Activated CD8-positive, alpha-beta T cell treated with anti-CD3 and anti-CD28 coated beads, Interleukin-2, amount 10 ng/mL, durations not matched to agents 7 days and 5 days (primary cell): ENCODE measurements at regions not wholly inside any gene's neighbourhood (a gene's known extent, or its start where the extent isn't known, plus 50 kb on each side); places are given as distances from the start of the nearest gene placed in this dataset.

Experiments used
- ATAC-seq: fragments of 150-1000 bp; cut with Tn5 transposase; one replicate; pipeline ENCODE4 v1.10.0; 2021; ENCODE audit warnings: moderate library complexity
- CTCF ChIA-PET: fragments of 350-600 bp; sonication (Branson Sonifier 250); formaldehyde crosslinking; loops from one replicate; lab custom pipeline; 2021; ENCODE audit warnings: antibody characterized with exemption; lab: Charles Lee
- POLR2A ChIA-PET: fragments of 350-600 bp; sonication (Branson Sonifier 250); formaldehyde crosslinking; loops from one replicate; lab custom pipeline; 2021; ENCODE audit warnings: antibody characterized with exemption; lab: Charles Lee
- DNase-seq: peaks from one replicate; pipeline ENCODE4 v3.0.0-alpha.2; 2020
- H3K27ac Mint-ChIP-seq: one replicate; pipeline ENCODE4 v1.8.0; 2021; ENCODE audit warnings: mild to moderate bottlenecking, mixed read lengths
- H3K27me3 Mint-ChIP-seq: one replicate; pipeline ENCODE4 v1.8.0; 2021; ENCODE audit warnings: low read depth, mixed read lengths
- H3K36me3 Mint-ChIP-seq: one replicate; pipeline ENCODE4 v1.8.0; 2021; ENCODE audit warnings: low read depth, mixed read lengths
- H3K4me1 Mint-ChIP-seq: one replicate; pipeline ENCODE4 v1.8.0; 2021; ENCODE audit warnings: low read depth, mixed read lengths
- H3K4me3 Mint-ChIP-seq: one replicate; pipeline ENCODE4 v1.8.0; 2021; ENCODE audit warnings: mild to moderate bottlenecking, mixed read lengths
- H3K9me3 Mint-ChIP-seq: one replicate; pipeline ENCODE4 v1.8.0; 2022; ENCODE audit warnings: mixed read lengths; ENCODE audit not compliant: insufficient read depth

DNA sequence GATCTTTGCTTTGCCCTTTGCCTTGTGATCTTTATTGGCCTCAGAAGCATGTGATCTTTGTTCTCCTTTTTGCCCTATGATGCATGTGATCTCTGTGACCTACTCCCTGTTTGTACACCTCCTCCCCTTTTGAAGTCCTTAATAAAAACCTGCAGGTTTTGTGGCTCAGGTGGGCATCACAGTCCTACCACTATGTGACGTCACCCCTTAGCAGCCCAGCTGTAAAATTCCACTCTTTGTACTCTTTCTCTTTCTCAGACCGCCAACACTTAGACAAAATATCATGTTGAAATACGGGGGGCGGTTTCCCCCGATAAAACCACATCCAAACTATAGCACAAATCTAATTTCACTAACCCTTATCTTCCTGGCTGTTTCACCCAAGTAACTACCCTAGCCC lies 76.7 kb upstream of the RAPGEF4 start:
- no peaks in the 10 kb centered on the region for H3K36me3 Mint-ChIP-seq
- H3K27me3 Mint-ChIP-seq = no peaks in the 10 kb centered on the region
- CTCF ChIA-PET = no interaction called here
- H3K9me3 Mint-ChIP-seq = peaks cover 11% of the 10 kb centered on the region
- ATAC-seq (no peak), DNase-seq (no peak)
- H3K4me1 Mint-ChIP-seq = no peaks in the 10 kb centered on the region
- no peak overlapping the region for H3K4me3 Mint-ChIP-seq
- no peak overlapping the region for H3K27ac Mint-ChIP-seq
- POLR2A ChIA-PET = no interaction called here

DNA sequence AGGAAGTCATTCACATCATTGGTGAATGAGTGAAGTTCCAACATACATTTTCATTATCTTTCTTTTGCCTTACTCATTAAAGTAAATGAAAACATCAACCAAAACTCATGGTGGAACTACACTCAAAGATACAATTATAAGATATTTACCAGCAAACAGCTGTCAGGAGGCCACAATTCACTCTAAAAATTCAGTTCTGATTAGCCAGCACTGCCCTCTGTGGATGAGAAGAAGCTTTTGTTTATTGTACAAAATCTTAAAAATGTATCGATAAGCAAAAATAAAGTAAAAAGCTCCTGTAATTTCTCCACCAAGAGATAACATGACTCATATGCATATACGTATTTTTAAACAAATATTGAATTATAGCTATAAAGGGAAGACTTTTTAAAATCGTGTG lies 73.5 kb upstream of the RAPGEF4 start:
- Mint-ChIP-seq H3K4me1 (no peaks in the 10 kb centered on the region), H3K27me3 (no peaks in the 10 kb centered on the region), H3K9me3 (peaks cover 14% of the 10 kb centered on the region), H3K36me3 (no peaks in the 10 kb centered on the region), H3K27ac (no peak overlapping the region), H3K4me3 (no peak overlapping the region)
- POLR2A ChIA-PET = interaction anchor here (0.6 kb wide), 1 partner anchor 34 kb away, joined by 3 read pairs; no protein-coding TSS in a partner anchor
- ATAC-seq (no peak), DNase-seq (no peak)
- CTCF ChIA-PET = interaction anchor here (0.9 to 1.1 kb wide), 2 partner anchors 19 to 48 kb away, joined by 3 to 4 read pairs; no protein-coding TSS in a partner anchor

DNA sequence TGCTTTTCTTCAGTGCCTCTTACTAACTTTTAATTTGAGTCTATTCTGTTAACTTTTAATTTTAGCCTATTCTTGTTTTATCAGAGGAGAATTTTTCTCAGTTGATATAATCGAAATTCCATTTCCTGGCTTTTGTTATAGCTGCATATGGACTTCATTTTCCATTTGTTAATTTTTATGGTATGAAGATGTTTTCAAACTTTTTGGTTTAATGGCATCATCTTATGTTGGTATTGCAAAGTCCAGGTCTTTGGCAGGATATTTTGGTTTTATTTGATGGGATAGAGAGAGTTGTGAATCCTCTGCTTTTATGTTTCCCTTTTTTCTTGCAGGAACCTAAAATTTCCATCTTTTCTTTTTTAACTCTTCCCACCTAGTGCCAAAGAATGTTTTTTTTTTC lies 70.9 kb upstream of the RAPGEF4 start:
- CTCF ChIA-PET = interaction anchor here (0.7 kb wide), 1 partner anchor 431 kb away, joined by 3 read pairs; no protein-coding TSS in a partner anchor
- no peaks in the 10 kb centered on the region for H3K36me3 Mint-ChIP-seq
- DNase-seq = no peak

DNA sequence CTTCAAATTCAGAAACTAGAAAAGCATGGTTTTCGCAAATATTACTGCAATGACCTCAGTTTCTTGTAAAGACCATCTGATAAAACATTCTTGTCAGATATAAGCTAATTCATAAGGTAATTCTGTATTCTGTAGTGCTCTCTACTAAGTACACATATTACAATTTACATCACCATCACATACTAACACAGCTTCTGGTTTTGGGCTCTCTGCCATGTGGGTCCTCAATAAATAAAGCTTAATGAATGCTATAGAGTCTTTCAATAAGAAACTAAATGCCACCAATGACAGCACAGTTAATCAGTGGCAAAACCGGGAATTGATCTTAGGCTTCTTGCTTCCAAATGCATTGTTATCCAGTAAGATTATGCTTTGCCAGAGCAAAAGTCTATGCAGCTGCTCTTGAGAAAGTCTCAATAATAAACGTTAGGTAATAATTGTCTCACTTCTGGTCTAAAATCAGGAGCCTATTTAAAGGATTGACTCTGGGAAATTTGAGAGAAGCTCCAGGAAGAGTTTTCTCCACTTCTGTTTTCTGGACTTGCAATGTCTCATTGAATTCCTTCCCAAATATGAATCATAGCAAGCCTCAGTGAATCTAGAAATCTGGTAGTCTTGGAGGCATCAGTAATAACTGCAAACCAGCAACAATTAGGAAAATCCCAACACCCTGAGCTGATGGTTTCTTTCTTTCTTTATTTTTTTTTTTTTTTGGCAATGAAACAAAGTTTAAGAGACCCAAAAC lies 67.9 kb upstream of the RAPGEF4 start:
- H3K27ac Mint-ChIP-seq = no peak overlapping the region
- no peak overlapping the region for H3K4me3 Mint-ChIP-seq
- no peaks in the 10 kb centered on the region for H3K36me3 Mint-ChIP-seq
- H3K9me3 Mint-ChIP-seq = peaks cover 3% of the 10 kb centered on the region
- ATAC-seq = no peak
- H3K27me3 Mint-ChIP-seq = no peaks in the 10 kb centered on the region
- DNase-seq = no peak
- ChIA-PET POLR2A (interaction anchor here (0.5 kb wide), 1 partner anchor 817 kb away, joined by 4 read pairs; no protein-coding TSS in a partner anchor), CTCF (interaction anchor here (1.6 kb wide), 1 partner anchor 43 kb away, joined by 3 read pairs; no protein-coding TSS in a partner anchor)
- no peaks in the 10 kb centered on the region for H3K4me1 Mint-ChIP-seq

More for the DNA sequence above, 70.9 kb upstream of the RAPGEF4 start:
- Mint-ChIP-seq H3K9me3 (peaks cover 4% of the 10 kb centered on the region), H3K4me3 (no peak overlapping the region), H3K27ac (no peak overlapping the region), H3K27me3 (no peaks in the 10 kb centered on the region), H3K4me1 (no peaks in the 10 kb centered on the region)
- no peak for ATAC-seq
- POLR2A ChIA-PET = no interaction called here

DNA sequence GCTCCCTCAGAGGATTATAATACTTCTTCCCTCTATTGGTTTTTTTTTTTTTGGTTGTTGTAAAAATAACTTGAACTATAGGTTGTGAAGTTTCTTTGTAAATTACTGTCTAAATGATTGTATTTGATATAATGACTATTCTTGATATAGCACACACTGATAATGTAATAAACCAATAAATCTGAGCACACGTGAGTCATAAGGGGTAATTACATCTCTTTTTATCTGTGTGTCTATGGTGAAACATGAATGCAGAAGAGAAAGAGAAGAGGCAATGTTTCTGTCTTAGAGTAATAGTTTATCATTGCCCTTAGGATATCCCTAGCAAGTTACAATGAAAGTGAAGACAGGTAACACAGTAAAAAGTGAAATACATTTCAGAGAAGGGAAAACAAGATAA lies 64.1 kb upstream of the RAPGEF4 start:
- Mint-ChIP-seq H3K36me3 (no peaks in the 10 kb centered on the region), H3K4me1 (peaks cover 5% of the 10 kb centered on the region), H3K27ac (no peak overlapping the region), H3K27me3 (no peaks in the 10 kb centered on the region), H3K4me3 (no peak overlapping the region), H3K9me3 (no peaks in the 10 kb centered on the region)
- DNase-seq = no peak
- ChIA-PET CTCF (interaction anchor here (1.2 kb wide), 1 partner anchor 17 kb away, joined by 3 read pairs; no protein-coding TSS in a partner anchor), POLR2A (no interaction called here)
- ATAC-seq = no peak

DNA sequence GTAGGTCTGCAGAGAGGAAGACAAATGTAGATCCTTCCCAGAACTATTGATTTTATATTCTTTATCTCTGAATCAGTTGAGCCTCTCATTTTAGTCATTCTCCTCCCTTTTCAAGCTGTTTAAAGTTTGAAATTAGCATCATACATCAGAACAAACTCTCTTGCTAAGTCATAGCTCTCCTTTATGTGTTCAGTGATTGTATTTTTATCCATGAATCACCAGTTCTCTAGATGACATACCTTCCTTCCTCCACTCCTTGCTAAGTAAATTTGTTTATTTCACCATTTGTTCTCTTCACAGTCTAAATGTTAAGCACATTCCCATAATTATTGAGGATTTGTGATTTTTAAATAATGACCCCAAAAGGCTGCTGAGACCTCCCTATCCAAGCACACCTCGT lies 63.5 kb upstream of the RAPGEF4 start:
- POLR2A ChIA-PET = no interaction called here
- Mint-ChIP-seq H3K4me3 (no peak overlapping the region), H3K36me3 (no peaks in the 10 kb centered on the region), H3K4me1 (peaks cover 5% of the 10 kb centered on the region), H3K27ac (no peak overlapping the region), H3K9me3 (no peaks in the 10 kb centered on the region), H3K27me3 (no peaks in the 10 kb centered on the region)
- CTCF ChIA-PET = no interaction called here
- DNase-seq = no peak
- no peak for ATAC-seq

DNA sequence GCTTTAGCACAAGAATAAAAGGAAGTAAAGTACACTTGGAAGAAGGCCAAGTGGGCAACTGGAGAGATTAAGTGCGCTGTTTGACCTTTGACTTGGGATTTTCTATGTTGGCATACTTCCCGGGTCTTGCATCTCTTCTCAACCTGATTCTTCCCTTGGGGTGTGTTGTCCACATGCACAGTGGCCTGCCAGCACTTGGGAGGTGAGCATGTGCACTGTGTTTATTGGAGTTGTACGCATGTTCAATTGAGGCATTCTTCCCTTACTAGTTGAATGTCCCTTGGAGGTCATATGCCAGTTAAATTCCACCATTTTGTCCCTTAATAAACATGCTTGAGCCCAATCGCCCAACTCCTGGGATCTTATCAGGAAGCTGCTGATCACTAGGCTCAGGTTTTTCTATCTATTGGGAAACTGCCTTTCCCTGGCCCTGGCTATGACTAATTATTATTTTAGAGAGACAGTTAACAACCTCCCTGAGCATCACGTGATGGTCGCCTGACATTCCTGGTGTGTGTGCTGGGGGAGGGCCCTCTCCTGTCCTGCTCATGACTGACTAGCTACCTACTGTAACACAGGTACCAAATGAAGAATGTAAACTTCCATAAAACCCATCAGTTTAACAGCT lies 62.5 kb upstream of the RAPGEF4 start:
- Mint-ChIP-seq H3K4me1 (peaks cover 5% of the 10 kb centered on the region), H3K9me3 (no peaks in the 10 kb centered on the region), H3K36me3 (no peaks in the 10 kb centered on the region), H3K27ac (no peak overlapping the region), H3K4me3 (no peak overlapping the region), H3K27me3 (no peaks in the 10 kb centered on the region)
- no peak for ATAC-seq
- ChIA-PET POLR2A (no interaction called here), CTCF (interaction anchor here (0.8 to 2.9 kb wide), 6 partner anchors 11 to 259 kb away, joined by 3 to 17 read pairs (median 4); no protein-coding TSS in a partner anchor)
- DNase-seq = no peak

DNA sequence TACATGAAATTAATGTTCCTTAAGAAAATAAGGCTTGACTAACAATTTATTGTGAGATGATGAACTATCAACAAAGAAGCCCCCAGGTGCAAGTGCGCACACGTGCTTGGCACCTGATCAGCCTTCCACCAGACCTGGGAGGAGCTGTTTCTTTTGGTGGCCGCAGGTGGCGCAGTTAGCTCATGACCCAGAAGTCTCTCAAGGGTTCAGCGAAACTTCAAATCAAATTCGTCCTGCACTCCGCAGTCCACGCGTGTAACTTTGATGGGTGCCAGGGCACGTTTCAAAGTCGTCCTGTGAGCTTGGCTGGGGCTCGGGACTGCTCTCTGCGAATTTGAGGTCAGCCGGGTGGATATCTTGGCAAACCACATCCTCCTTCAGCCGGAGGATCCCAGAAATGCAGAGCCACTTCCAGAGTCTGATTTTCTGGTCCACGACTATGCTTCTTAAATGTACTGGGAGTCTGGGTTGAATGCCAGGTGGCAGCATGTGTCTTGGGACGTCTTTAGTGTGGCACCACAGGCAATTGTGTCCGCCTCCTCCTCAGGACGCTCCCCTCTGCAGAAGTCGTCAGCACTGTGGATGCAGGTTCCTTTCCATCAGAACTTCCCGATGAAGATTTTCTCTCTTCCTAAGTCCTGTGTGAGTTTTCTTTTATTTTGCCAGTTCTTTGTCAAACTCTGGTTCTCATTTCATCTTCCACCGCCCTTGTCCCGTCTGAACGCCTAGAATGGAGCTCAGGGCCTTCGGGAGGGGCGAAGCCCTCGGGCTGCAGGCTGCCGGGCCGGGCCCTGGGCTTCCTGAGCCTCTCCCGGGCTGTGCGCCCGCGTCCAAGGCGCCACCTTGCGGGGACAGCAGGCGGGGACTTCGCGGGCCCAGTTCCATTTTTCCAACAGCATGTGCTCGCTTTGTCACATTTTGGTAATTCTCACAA lies 61.3 kb upstream of the RAPGEF4 start:
- Mint-ChIP-seq H3K9me3 (no peaks in the 10 kb centered on the region), H3K4me1 (peaks cover 5% of the 10 kb centered on the region), H3K36me3 (no peaks in the 10 kb centered on the region), H3K4me3 (peak overlapping the region; percentile 23), H3K27ac (no peak overlapping the region), H3K27me3 (no peaks in the 10 kb centered on the region)
- ChIA-PET CTCF (interaction anchor here (0.8 to 2.9 kb wide), 15 partner anchors 10 to 500 kb away, joined by 3 to 17 read pairs (median 4); no protein-coding TSS in a partner anchor), POLR2A (no interaction called here)
- DNase-seq = peak; percentile 39
- ATAC-seq = peak; percentile 72

DNA sequence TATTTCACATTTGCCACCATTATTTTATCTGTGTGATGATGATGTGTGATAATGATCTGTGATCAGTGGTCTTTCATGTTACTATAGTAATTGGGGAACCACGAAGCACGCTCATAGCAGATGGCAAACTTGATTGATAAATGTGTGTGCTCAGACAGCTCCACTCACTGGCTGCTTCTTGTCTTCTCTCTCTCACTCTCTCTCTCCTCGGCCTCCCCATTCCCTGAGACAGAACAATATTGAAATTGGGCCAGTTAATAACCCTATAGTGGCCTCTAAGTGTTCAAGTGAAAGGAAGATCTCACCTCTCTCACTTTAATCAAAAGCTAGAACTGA lies 60.7 kb upstream of the RAPGEF4 start:
- peaks cover 5% of the 10 kb centered on the region for H3K4me1 Mint-ChIP-seq

DNA sequence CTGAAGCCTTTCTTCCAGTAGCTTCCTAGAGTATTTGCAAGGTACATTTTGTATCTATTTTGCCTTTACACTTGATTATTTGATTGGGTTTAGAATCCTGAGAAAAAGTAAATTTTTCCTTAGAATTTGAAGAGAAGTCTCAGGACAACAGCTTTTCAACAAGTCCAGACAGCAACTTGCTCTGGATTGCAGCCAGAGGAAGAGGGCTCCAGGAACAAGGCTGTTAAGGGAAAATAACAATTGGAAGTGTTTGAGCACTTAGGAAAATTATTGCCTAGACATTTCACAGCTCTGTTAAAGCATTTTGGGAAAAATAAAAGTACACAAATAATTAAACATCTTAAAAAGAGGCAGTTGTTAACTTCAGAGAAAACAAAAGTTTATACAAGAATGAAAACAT lies 58.3 kb upstream of the RAPGEF4 start:
- ChIA-PET CTCF (interaction anchor here (0.7 kb wide), 1 partner anchor 15 kb away, joined by 3 read pairs; no protein-coding TSS in a partner anchor), POLR2A (no interaction called here)
- peaks cover under 1% of the 10 kb centered on the region for H3K9me3 Mint-ChIP-seq
- DNase-seq (no peak), ATAC-seq (no peak)
- no peak overlapping the region for H3K27ac Mint-ChIP-seq
- H3K4me3 Mint-ChIP-seq = no peak overlapping the region
- H3K27me3 Mint-ChIP-seq = no peaks in the 10 kb centered on the region
- no peaks in the 10 kb centered on the region for H3K36me3 Mint-ChIP-seq
- H3K4me1 Mint-ChIP-seq = peaks cover 5% of the 10 kb centered on the region

More for the DNA sequence above, 60.7 kb upstream of the RAPGEF4 start:
- Mint-ChIP-seq H3K36me3 (no peaks in the 10 kb centered on the region), H3K9me3 (no peaks in the 10 kb centered on the region), H3K27me3 (no peaks in the 10 kb centered on the region), H3K27ac (no peak overlapping the region), H3K4me3 (no peak overlapping the region)
- DNase-seq (no peak), ATAC-seq (no peak)
- POLR2A ChIA-PET = no interaction called here
- CTCF ChIA-PET = interaction anchor here (1.0 to 2.9 kb wide), 9 partner anchors 13 to 501 kb away, joined by 3 to 17 read pairs (median 4); no protein-coding TSS in a partner anchor

DNA sequence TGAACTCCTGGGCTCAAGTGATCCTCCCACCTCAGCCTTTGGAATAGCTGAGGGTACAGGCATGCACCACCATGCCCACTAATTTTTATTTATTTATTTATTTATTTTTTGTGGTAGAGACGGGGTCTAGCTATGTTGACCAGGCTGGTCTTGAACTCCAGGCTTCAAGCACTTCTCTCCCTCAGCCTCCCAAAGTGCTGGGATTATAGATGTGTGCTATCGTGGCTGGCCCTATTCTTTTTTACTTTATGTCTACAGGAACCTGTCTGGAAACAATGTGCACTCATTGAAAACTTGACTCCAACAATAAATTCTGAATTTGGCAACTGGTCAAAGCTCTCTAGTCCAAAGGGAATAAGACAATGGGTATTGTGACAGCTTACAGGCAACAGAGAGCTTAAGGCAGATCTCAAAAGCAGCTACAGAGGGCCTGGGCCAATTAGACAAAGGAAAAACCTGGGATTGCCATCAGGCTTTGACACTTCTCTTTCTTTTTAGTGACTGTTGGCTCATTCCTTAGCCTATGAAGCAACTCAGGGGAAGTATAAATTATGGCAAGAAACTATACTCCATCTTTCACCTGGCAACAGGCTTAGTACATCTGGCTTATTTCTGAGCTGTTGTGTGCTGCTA lies 55.1 kb upstream of the RAPGEF4 start:
- POLR2A ChIA-PET = interaction anchor here (0.6 kb wide), 1 partner anchor 50 kb away, joined by 3 read pairs; no protein-coding TSS in a partner anchor
- CTCF ChIA-PET = no interaction called here
- Mint-ChIP-seq H3K36me3 (peaks cover 3% of the 10 kb centered on the region), H3K27ac (no peak overlapping the region), H3K4me1 (no peaks in the 10 kb centered on the region), H3K27me3 (no peaks in the 10 kb centered on the region), H3K9me3 (peaks cover 8% of the 10 kb centered on the region), H3K4me3 (no peak overlapping the region)
- no peak for DNase-seq
- ATAC-seq = no peak
